A673 (cell line): ENCODE measurements at regions not wholly inside any gene's neighbourhood (a gene's known extent, or its start where the extent isn't known, plus 50 kb on each side); places are given as distances from the start of the nearest gene placed in this dataset.
"Not testable (repeated sequence)": the region's sequence is repeated elsewhere in the genome, so short reads cannot be mapped to it uniquely, and the experiment has no call there.

Experiments
- BruUV-seq: library from RNA; stranded (reverse); fragments of 400-500 nt; replicated peaks from 2 replicates; lab custom pipeline; 2021; lab: Mats Ljungman, UMichigan
- CTCF ChIA-PET: fragments of 300-600 bp; sonication (Branson Sonifier 250); formaldehyde crosslinking; loops from one replicate; lab custom pipeline; 2022; ENCODE audit warnings: antibody characterized with exemption; lab: Charles Lee
- POLR2A ChIA-PET: fragments of 300-600 bp; sonication (Branson Sonifier 250); formaldehyde crosslinking; loops from one replicate; lab custom pipeline; 2022; ENCODE audit warnings: antibody characterized with exemption; ENCODE audit not compliant: low non-redundant PET; lab: Charles Lee
- DNase-seq: peaks from one replicate; pipeline ENCODE4 v3.0.0-alpha.2; 2015; ENCODE audit warnings: low spot score
- H3K27ac ChIP-seq: fragments of 200-600 bp; sonication (generic); 2 replicates; pipeline ENCODE4 v1.5.1; 2016; ENCODE audit warnings: mixed run types, low read depth, mild to moderate bottlenecking, mixed read lengths, antibody characterized with exemption, low read length; ENCODE audit not compliant: poor library complexity, severe bottlenecking
- H3K27me3 ChIP-seq: fragments of 200-600 bp; sonication (generic); replicated peaks from 2 replicates; pipeline ENCODE4 v1.6.1; 2017; ENCODE audit warnings: mixed run types, low read depth, mild to moderate bottlenecking, mixed read lengths, antibody characterized with exemption, low read length; ENCODE audit not compliant: insufficient read depth, poor library complexity
- H3K36me3 ChIP-seq: fragments of 200-600 bp; sonication (generic); 2 replicates; pipeline ENCODE4 v1.6.1; 2016; ENCODE audit warnings: mixed run types, mild to moderate bottlenecking, mixed read lengths, antibody characterized with exemption, low read length; ENCODE audit not compliant: insufficient read depth, poor library complexity, severe bottlenecking
- H3K4me1 ChIP-seq: fragments of 200-600 bp; sonication (generic); 2 replicates; pipeline ENCODE4 v1.6.1; 2017; ENCODE audit warnings: mixed run types, mild to moderate bottlenecking, mixed read lengths, antibody characterized with exemption, low read length; ENCODE audit not compliant: insufficient read depth, poor library complexity, severe bottlenecking
- H3K4me3 ChIP-seq: fragments of 200-600 bp; sonication (generic); 2 replicates; pipeline ENCODE4 v1.5.1; 2016; ENCODE audit warnings: low read depth, mixed run types, mild to moderate bottlenecking, mixed read lengths, low read length; ENCODE audit not compliant: poor library complexity, severe bottlenecking
- H3K9me3 ChIP-seq: fragments of 200-600 bp; sonication (generic); 2 replicates; pipeline ENCODE4 v1.6.1; 2016; ENCODE audit warnings: mixed run types, low read depth, mild to moderate bottlenecking, mixed read lengths, antibody characterized with exemption, low read length; ENCODE audit not compliant: poor library complexity, severe bottlenecking
- EZH2 ChIP-seq: fragments of 200-600 bp; sonication (generic); IDR thresholded peaks from 2 replicates; pipeline ENCODE4 v1.6.1; 2017; ENCODE audit warnings: borderline replicate concordance, low read depth, mild to moderate bottlenecking, mixed read lengths, antibody characterized with exemption, low read length; ENCODE audit not compliant: poor library complexity, severe bottlenecking
- intact Hi-C: fragments of 100-400 bp; cut with micrococcal nuclease; formaldehyde crosslinking; loops from one replicate; pipeline ENCODE4 v1.10.0; 2022; ENCODE audit not compliant: unreplicated experiment
- TF ChIP-seq, protein P1 (sequence below): fragments of 300-800, 200-600 bp; sonication (generic); conservative IDR thresholded peaks from 2 replicates; pipeline ENCODE4 v1.5.1; 2017; ENCODE audit warnings: low read depth, mild to moderate bottlenecking, antibody characterized with exemption, low read length, moderate library complexity, mixed read lengths

DNA sequence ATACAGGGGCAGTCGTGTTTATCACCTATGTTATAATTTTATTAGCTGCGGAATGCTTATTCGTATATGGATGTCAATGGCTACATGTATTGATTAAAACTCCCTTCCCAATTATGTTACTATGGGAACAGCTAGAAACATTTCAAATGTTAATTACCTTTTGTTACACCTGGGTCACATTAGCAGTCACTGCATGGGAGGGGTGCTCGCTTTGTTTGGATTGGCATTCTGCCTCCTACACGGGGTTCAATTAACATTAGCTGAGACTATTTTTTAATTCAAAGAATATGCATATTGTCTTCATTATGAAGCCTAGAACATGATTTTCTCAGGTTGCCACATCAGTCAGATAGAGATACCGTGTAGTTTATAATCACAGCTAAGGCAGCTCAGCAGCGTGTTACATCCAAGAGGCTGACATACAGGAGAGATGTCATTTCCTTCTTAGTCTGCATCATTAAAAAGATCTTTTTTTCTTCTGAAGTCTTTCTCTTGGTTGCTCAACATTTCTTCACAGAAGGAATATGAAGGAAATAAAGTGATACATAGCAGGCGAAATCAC lies 76.2 kb upstream of the RPS6KA2 start:
- H3K4me1 ChIP-seq, result no peaks in the 10 kb centered on the region
- intact Hi-C loops, result no loop called here
- TF ChIP-seq, protein P1, sequence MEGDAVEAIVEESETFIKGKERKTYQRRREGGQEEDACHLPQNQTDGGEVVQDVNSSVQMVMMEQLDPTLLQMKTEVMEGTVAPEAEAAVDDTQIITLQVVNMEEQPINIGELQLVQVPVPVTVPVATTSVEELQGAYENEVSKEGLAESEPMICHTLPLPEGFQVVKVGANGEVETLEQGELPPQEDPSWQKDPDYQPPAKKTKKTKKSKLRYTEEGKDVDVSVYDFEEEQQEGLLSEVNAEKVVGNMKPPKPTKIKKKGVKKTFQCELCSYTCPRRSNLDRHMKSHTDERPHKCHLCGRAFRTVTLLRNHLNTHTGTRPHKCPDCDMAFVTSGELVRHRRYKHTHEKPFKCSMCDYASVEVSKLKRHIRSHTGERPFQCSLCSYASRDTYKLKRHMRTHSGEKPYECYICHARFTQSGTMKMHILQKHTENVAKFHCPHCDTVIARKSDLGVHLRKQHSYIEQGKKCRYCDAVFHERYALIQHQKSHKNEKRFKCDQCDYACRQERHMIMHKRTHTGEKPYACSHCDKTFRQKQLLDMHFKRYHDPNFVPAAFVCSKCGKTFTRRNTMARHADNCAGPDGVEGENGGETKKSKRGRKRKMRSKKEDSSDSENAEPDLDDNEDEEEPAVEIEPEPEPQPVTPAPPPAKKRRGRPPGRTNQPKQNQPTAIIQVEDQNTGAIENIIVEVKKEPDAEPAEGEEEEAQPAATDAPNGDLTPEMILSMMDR, result no peak
- no peak for TF ChIP-seq EZH2
- no peak overlapping the region for H3K4me3 ChIP-seq
- no peak for DNase-seq
- H3K36me3 ChIP-seq, result no peaks in the 10 kb centered on the region
- no peaks in the 10 kb centered on the region for H3K9me3 ChIP-seq
- no TSS peak for BruUV-seq
- ChIA-PET POLR2A (no interaction called here), CTCF (no interaction called here)
- H3K27me3 ChIP-seq, result peaks cover 15% of the 10 kb centered on the region
- H3K27ac ChIP-seq, result no peak overlapping the region

DNA sequence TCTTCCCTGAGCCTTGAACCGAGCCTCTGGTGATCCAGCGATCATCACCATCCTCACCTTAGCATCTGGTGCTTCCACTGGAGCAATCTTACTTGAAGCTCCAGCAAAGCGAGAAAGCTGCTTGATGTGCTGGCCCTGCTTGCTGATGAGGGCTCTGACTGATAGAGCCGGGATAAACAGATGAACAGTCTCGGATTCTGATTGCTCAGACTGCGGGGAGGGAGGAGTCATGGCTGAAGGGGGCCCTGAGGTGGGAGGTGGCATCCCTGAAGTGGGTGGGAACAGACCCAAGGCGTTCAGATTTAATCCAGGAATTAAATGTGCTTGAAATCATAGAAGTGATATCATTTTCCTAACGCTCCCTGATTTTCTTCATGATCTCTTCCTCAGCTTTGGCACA lies 74.4 kb upstream of the RPS6KA2 start:
- H3K4me3 ChIP-seq, H3K27ac ChIP-seq, DNase-seq, intact Hi-C loops, BruUV-seq, H3K9me3 ChIP-seq, H3K36me3 ChIP-seq, H3K4me1 ChIP-seq, POLR2A ChIA-PET, CTCF ChIA-PET: not testable (repeated sequence)
- peaks cover 15% of the 10 kb centered on the region for H3K27me3 ChIP-seq

DNA sequence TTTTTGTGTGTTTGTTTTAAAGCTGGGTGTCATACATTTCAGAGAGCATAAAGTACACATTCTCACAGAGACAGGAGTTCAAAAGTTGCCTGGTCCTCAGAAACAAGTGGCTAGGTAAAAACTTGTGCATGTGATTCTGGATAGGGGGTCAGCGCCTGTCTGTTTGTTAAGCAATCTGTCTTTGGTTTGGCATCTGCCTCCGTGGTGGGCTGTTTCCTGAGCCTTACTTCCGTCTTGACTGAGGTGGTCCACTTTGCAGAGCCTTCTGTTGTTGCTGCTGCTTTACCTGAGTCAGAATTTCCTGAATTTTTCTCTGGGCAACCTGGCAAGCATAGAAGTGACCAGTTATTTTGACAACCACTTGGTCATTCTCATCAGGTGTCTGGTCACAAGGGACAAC lies 73.8 kb upstream of the RPS6KA2 start:
- H3K4me3 ChIP-seq, intact Hi-C loops, BruUV-seq, CTCF ChIA-PET, H3K9me3 ChIP-seq, DNase-seq, H3K4me1 ChIP-seq, H3K36me3 ChIP-seq, H3K27ac ChIP-seq, POLR2A ChIA-PET: not testable (repeated sequence)
- H3K27me3 ChIP-seq, result peaks cover 15% of the 10 kb centered on the region

DNA sequence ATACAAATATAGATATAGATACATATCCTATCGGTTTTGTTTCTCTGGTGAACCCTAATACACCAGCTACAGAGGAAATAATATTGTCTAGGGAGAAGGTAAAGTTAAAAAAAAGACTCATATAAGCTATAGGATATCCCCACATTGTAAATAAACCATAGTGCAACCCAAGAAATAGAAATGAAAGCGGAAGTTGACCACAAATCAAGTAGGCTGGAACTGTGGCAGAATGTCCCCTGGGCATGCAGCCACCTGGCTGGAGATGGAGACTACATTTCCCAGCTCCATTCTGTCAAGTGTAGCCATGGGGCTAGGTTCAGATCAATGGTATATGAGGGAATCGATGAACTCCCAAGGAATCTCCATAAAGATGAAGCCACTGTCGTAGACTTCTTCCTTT lies 70.1 kb upstream of the RPS6KA2 start:
- Histone ChIP-seq H3K4me1 (no peaks in the 10 kb centered on the region), H3K36me3 (no peaks in the 10 kb centered on the region), H3K27ac (no peak overlapping the region), H3K4me3 (no peak overlapping the region), H3K9me3 (no peaks in the 10 kb centered on the region), H3K27me3 (peaks cover 11% of the 10 kb centered on the region)
- DNase-seq, result no peak
- no TSS peak for BruUV-seq
- POLR2A ChIA-PET, result no interaction called here
- CTCF ChIA-PET, result no interaction called here
- intact Hi-C loops, result no loop called here
- no peak for TF ChIP-seq EZH2
- TF ChIP-seq, protein P1, result no peak
